Heart right ventricle (tissue), 16 donors: ENCODE measurements at regions not wholly inside any gene's neighbourhood (a gene's known extent, or its start where the extent isn't known, plus 50 kb on each side); places are given as distances from the start of the nearest gene placed in this dataset.
A peak's percentile ranks its signal among the peaks of the same experiment; 100 is the strongest.

Experiments
- ATAC-seq, 8 donors: fragments of 200-7000 bp; cut with Tn5 transposase; one replicate each; pipeline ENCODE4 v1.9.1; 2020; ENCODE audit warnings: mild to moderate bottlenecking in 8 of 8, moderate library complexity in 8 of 8, moderate number of reproducible peaks in 1 of 8
- DNase-seq, 2 donors: peaks; one replicate each; pipeline ENCODE4 v3.0.0-alpha.2; 2020
- H3K27ac ChIP-seq, 10 donors: fragments of 200-600 bp; sonication (generic) in 2 of 10; one replicate each; pipeline versions ENCODE4 v1.5.0 to v1.8.0; 2020 to 2022; ENCODE audit warnings: mild to moderate bottlenecking in 3 of 10
- H3K27me3 ChIP-seq, 7 donors: fragments of 200-600 bp; one replicate each; pipeline ENCODE4 v1.8.0; 2021 to 2022; ENCODE audit warnings: mild to moderate bottlenecking in 2 of 7
- H3K36me3 ChIP-seq, 9 donors: fragments of 200-600 bp; sonication (generic) in 1 of 9; one replicate each; pipeline versions ENCODE4 v1.5.0 to v1.8.0; 2020 to 2022; ENCODE audit warnings: mild to moderate bottlenecking in 2 of 9
- H3K4me1 ChIP-seq, 9 donors: fragments of 200-600 bp; sonication (generic) in 1 of 9; one replicate each; pipeline versions ENCODE4 v1.5.0 to v1.8.0; 2020 to 2022; ENCODE audit warnings: mild to moderate bottlenecking in 4 of 9
- H3K4me3 ChIP-seq, 10 donors: fragments of 200-600 bp; sonication (generic) in 2 of 10; one replicate each; pipeline versions ENCODE4 v1.5.0 to v1.8.0; 2020 to 2022; ENCODE audit warnings: mild to moderate bottlenecking in 7 of 10, moderate library complexity in 2 of 10
- H3K9me3 ChIP-seq, 11 donors: fragments of 200-600 bp in 10 of 11; sonication (generic) in 2 of 11; one replicate each; pipeline versions ENCODE4 v1.5.0 to v1.8.0; 2013 to 2022; ENCODE audit warnings: mild to moderate bottlenecking in 2 of 11, control low read depth in 1 of 11, moderate library complexity in 1 of 11
- WGBS, 2 donors: extraction: QIAGEN DNeasy Blood & Tissue Kit; methylation state at CpG; one replicate each; pipeline ENCODE4 v1.1.7; 2013; ENCODE audit warnings: inconsistent platforms in 1 of 2; 5-methylcytosine and 5-hydroxymethylcytosine counted together
- intact Hi-C, 10 donors: fragments of 100-400 bp; cut with DNase I; formaldehyde crosslinking; loops; one replicate each; pipeline versions ENCODE4 v1.11.1 to v1.14.2; 2022
- TF ChIP-seq, protein P1 (sequence below), 9 donors: fragments of 200-600 bp; sonication (generic) in 2 of 9; IDR thresholded peaks; one replicate each; pipeline versions ENCODE4 v1.5.0 to v1.8.0; 2021 to 2022; ENCODE audit warnings: antibody characterized with exemption in 9 of 9, mild to moderate bottlenecking in 5 of 9, moderate library complexity in 1 of 9
- donor health status: Arrhythmogenic right ventricular cardiomyopathy.
- donor health status: ischemic (EF 13 %, LVEDD 7.1; RV severe dilation, severe dysfunction).
- donor health status: healthy with polysubstance abuse.
- donor health status: DM: no; HTN: yes; CAD: no.
- donor health status: DM: no; HTN: no; CAD: no.
- donor health status: ischemic (EF 25% LVEDD 6.9; RV normal size, moderate dysfunction).
- donor health status: ischemic (EF 25% LVEDD 5.7; RV mildly dilated, moderate dysfunction).
- donor health status: healthy.
- donor health status: DM: yes; HTN: yes; CAD: no.
- donor health status: Ischemic cardiomyopathy.
- donor health status: ischemic (EF 35%, LVEDD 5.7; RV mildly dilated, moderate dysfunction).
- donor health status: nonischemic (EF 11% LVEDD 7.7; RV severe dilation, severe dysfunction).
- donor health status: DM: yes; HTN: yes; CAD: no.
- donor health status: PGD.
- donor health status: ischemic (EF 29% LVEDD 5.4; RV normal size, mild dysfunction).
- donor health status: nonischemic (EF 23%, LVEDD 6.1; RV moderate dilation, normal function).

DNA sequence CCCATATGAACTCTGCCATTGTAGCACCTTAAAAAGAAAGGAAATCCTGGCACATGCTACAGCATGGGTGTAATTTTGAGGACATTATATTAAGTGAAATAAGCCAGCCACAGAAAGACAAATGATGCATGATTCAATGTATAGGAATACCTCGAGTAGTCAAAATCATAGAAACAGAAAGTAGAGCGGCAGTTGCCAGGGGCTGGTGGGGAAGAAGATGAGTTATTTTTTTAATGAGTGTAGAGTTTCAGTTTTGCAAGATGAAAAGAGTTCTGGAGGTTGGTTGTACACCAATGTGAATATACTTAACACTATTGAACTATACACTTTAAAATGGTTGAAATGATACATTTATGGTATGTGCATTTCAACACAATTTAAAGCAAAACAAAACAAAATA is 133.0 kb downstream of the ZDHHC21 start:
- DNase-seq, result no peak
- intact Hi-C loops, result loop anchor here in 1 of 10 donors (10.0 kb wide), 1 partner anchor 95 kb away; no protein-coding TSS in a partner anchor
- 93% methylated on average over 2 of the region's 2 CpGs for WGBS, 2 donors

DNA sequence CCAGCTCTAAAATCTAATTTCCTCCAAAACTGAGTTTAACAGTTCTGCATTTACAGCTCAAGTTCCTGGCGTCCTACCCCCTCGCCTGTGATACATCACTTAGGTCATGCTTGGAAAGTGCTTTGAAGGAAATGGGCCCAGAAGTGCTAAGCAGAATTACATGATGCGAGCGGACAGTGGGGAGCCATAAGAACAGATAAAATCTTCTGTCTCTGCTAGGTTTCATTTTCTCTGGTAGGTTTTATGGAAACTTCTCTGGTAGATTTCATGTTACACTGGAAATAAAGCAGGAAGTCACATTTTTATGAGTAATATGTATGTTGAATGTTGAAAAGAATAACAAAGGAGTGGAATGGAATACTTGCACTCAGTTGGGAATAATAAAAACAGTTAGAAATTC is 138.3 kb downstream of the ZDHHC21 start:
- Histone ChIP-seq H3K36me3 (no peaks in the 10 kb centered on the region), H3K9me3 (peaks cover 0 to 3% (median 0%) of the 10 kb centered on the region in 11 donors), H3K4me1 (no peaks in the 10 kb centered on the region), H3K27ac (peak overlapping the region in 1 of 10 donors; percentile 53), H3K4me3 (no peak overlapping the region), H3K27me3 (no peaks in the 10 kb centered on the region)
- TF ChIP-seq, protein P1, sequence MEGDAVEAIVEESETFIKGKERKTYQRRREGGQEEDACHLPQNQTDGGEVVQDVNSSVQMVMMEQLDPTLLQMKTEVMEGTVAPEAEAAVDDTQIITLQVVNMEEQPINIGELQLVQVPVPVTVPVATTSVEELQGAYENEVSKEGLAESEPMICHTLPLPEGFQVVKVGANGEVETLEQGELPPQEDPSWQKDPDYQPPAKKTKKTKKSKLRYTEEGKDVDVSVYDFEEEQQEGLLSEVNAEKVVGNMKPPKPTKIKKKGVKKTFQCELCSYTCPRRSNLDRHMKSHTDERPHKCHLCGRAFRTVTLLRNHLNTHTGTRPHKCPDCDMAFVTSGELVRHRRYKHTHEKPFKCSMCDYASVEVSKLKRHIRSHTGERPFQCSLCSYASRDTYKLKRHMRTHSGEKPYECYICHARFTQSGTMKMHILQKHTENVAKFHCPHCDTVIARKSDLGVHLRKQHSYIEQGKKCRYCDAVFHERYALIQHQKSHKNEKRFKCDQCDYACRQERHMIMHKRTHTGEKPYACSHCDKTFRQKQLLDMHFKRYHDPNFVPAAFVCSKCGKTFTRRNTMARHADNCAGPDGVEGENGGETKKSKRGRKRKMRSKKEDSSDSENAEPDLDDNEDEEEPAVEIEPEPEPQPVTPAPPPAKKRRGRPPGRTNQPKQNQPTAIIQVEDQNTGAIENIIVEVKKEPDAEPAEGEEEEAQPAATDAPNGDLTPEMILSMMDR (IDR thresholded peaks at IDR 0.05), result no peak
- 68 to 74% methylated on average over 4 of the region's 4 CpGs for WGBS, 2 donors
- intact Hi-C loops, result no loop called here
- ATAC-seq (peak in 1 of 8 donors; percentile 72), DNase-seq (no peak)

More for the DNA sequence above, 133.0 kb downstream of the ZDHHC21 start:
- ATAC-seq, result no peak
- H3K4me1 ChIP-seq, result no peaks in the 10 kb centered on the region
- H3K27me3 ChIP-seq, result no peaks in the 10 kb centered on the region
- H3K36me3 ChIP-seq, result no peaks in the 10 kb centered on the region
- H3K9me3 ChIP-seq, result peaks cover 0 to 3% (median 0%) of the 10 kb centered on the region in 11 donors
- no peak overlapping the region for H3K27ac ChIP-seq
- TF ChIP-seq, protein P1 (IDR thresholded peaks at IDR 0.05), result no peak
- H3K4me3 ChIP-seq, result no peak overlapping the region

DNA sequence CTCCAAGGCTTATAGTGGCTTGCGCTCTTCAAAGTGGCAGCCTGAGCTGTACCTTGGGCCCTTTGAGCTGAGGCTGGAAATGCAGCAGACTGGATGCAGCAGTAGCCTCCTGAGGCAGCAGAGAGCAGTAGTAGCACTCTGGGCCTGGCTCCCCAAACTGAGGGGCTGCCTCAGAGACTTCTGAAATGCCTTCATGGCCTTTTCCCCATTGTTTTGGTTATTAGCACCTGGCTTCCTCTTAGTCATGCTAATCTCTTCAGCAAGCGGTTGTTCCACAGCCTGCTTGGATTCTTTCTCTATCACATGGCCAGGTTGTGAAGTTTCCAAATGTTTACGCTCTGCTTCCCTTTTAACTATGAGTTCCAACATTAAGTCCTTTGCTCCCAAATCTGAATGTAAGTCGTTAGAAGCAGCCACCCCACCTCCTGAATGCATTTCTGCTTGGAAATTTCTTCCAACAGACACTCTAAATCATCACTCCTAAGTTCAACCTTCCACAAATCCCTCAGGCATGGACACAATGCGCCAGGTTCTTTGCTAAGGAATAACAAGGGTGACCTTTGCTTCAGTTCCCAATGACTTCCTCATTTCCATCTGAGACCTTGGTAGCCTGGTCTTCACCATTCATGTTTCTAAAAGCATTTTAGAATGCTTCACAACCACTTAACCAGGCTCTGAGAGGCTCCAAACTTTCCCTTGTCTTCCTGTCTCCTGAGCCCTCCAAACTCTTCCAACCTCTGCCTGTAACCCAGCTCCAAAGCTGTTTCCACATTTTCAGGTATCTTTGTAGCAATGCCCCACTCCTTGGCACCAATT is 145.8 kb downstream of the ZDHHC21 start:
- 65 to 79% methylated on average over 5 of the region's 5 CpGs for WGBS, 2 donors
- Histone ChIP-seq H3K4me1 (no peaks in the 10 kb centered on the region), H3K27ac (no peak overlapping the region), H3K4me3 (no peak overlapping the region), H3K27me3 (no peaks in the 10 kb centered on the region), H3K36me3 (no peaks in the 10 kb centered on the region), H3K9me3 (no peaks in the 10 kb centered on the region)
- intact Hi-C loops, result no loop called here
- TF ChIP-seq, protein P1 (IDR thresholded peaks at IDR 0.05), result no peak
- ATAC-seq (no peak), DNase-seq (no peak)

DNA sequence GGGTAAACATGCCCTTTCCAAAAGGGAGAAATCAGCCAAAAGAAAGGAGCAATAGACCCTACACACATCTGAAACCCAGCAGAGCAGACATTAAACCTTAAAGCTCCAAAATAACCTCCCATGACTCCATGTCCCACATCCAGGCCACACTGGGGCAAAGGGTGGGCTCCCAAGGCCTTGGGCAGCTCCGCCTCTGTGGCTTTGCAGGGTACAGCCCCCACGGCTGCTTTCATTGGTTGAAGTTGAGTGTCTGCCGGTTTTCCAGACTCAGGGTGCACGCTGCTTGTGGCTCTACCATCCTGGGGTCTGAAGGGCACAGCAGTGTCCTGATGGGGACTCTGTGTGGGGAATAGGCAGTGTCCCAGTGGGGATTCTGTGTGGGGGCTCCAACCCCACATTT is 146.5 kb downstream of the ZDHHC21 start:
- TF ChIP-seq, protein P1 (IDR thresholded peaks at IDR 0.05), result no peak
- no peak overlapping the region for H3K27ac ChIP-seq
- ATAC-seq (no peak), DNase-seq (no peak)
- 97% methylated on average over 4 of the region's 4 CpGs for WGBS, 2 donors
- no peaks in the 10 kb centered on the region for H3K27me3 ChIP-seq
- no peaks in the 10 kb centered on the region for H3K9me3 ChIP-seq
- H3K4me3 ChIP-seq, result no peak overlapping the region
- no peaks in the 10 kb centered on the region for H3K4me1 ChIP-seq
- intact Hi-C loops, result no loop called here
- H3K36me3 ChIP-seq, result no peaks in the 10 kb centered on the region
